ENCODE measurements at regions not wholly inside any gene's neighbourhood (a gene's known extent, or its start where the extent isn't known, plus 50 kb on each side); places are given as distances from the start of the nearest gene placed in this dataset.

DNA sequence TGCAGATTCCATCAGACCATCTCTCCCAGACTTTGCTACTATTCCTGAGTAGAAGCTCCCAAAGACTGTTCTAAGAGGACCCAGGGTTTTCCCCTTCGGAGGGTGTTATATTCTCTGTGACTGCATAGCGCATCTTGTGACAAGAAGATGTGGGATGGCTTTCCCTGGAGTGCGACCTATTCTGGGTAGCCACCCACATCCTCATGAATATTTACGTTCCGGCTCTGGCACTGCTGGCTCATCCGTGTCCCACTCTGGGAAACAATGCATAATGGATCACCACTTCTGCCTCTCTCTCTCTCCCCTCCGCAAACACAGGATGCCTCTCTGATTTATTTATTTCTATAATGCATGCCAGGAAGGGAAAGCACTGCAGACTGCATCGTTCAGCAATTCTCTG, 166.1 kb downstream of the PYDC2 start:
- TF ChIP-seq, protein P1, sequence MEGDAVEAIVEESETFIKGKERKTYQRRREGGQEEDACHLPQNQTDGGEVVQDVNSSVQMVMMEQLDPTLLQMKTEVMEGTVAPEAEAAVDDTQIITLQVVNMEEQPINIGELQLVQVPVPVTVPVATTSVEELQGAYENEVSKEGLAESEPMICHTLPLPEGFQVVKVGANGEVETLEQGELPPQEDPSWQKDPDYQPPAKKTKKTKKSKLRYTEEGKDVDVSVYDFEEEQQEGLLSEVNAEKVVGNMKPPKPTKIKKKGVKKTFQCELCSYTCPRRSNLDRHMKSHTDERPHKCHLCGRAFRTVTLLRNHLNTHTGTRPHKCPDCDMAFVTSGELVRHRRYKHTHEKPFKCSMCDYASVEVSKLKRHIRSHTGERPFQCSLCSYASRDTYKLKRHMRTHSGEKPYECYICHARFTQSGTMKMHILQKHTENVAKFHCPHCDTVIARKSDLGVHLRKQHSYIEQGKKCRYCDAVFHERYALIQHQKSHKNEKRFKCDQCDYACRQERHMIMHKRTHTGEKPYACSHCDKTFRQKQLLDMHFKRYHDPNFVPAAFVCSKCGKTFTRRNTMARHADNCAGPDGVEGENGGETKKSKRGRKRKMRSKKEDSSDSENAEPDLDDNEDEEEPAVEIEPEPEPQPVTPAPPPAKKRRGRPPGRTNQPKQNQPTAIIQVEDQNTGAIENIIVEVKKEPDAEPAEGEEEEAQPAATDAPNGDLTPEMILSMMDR (IDR thresholded peaks at IDR 0.05), result no peak
- no peak for TF ChIP-seq POLR2A (IDR thresholded peaks at IDR 0.05)
- TF ChIP-seq POLR2AphosphoS5 (IDR thresholded peaks at IDR 0.05), result no peak

Data from transverse colon (tissue), 4 donors.